ELR (cell line): ENCODE measurements at regions not wholly inside any gene's neighbourhood (a gene's known extent, or its start where the extent isn't known, plus 50 kb on each side); places are given as distances from the start of the nearest gene placed in this dataset.

Experiments used
- DNase-seq: peaks from one replicate; pipeline ENCODE4 v3.0.0-alpha.2; 2015; ENCODE audit warnings: low read depth

- DNase-seq, result no peak
Measured at GRCh38 chr7:84675633-84676034, 481.0 kb upstream of the SEMA3A start.

DNA sequence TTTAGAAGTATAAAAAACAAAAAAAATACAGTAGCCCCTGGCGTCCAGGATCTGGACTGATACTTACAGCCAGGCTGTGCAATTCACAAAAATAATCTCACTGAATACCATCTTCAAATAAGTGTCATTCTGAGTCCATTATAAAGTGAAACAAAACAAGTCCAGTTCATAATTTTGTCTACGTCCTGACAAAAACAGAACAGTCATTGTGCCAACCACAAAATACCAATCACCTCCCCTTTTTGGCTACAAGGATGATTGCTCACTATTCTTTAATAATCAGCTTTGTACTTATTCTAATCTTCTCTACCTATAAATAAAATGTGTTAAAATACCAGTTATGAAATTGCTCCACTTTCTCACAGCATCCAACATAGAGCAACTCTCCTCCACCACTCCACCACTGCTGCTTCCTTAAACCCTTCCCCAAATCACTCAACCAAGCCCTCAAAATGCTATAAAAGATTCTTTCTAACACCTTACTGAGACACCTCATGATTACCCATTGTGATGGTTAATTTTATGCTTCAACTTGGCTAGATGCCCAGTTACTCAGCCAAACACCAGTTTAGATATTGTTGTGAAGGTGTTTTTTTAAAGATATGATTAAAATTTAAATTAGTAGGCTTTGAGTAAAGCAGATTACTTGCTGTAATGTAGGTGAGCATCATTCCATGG lies 479.8 kb upstream of the SEMA3A start:
- peak; percentile 35 for DNase-seq

GRCh38 chr7:84669177-84669732 lies 474.7 kb upstream of the SEMA3A start:
- DNase-seq, result no peak

DNA sequence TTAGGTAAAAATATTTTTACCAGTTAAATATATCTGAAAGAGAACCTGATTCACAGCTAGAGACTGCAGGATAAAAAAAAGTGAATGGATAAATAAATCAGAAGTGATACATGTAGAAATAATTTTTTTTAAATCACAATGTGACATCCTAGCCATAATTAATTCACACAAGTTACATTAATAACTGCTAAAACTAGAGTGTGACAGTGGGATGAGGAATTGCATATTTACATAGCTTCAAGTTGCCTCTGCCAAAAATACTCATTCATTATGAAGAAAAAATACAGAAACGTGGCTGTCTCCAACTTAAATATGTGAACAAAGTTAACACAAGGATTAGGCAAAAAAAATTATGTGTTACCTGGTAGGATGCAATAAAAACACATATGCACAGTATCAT lies 473.5 kb upstream of the SEMA3A start:
- DNase-seq, result no peak

- no peak for DNase-seq
Measured at GRCh38 chr7:84666651-84667050, 472.1 kb upstream of the SEMA3A start.

- no peak for DNase-seq
Measured at GRCh38 chr7:84665339-84665738, 470.8 kb upstream of the SEMA3A start.

- DNase-seq, result no peak
Measured at GRCh38 chr7:84664626-84665025, 470.0 kb upstream of the SEMA3A start.

DNA sequence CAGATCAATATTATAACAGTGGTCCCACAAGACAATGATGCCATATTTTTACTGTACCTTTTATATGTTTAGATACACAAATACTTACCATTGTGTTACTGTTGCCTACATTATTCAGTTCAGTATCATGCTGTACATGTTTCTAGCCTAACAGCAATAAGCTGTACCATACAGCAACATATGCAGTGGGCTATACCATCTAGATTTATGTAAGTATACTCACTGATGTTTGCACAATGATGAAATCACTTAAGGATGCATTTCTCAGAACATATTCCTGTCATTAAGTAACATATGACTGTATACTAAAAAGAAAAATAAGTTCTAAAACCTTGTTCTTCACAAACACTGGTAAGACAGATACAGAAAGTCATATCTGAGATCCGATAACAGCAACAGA lies 468.6 kb upstream of the SEMA3A start:
- DNase-seq, result peak; percentile 14

- DNase-seq, result no peak
Measured at GRCh38 chr7:84658286-84658685, 463.7 kb upstream of the SEMA3A start.

DNA sequence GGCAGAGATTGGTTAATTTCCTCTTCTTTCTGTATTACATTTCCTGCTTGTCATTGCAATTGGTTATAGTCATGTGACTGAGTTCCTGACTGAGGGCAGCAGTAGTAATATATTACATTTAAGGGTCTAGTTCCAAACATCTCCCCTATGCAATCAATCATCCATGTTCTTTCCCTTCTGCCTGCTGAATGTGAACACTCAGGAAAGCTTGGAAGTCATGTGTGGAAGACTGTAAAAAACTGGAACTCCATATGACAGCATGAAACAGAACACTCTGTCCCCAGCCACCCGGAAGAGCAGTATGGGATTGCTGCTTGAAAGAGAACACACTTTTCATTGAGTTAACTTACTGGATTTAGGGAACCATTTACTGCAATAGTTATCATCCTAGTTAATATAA lies 459.7 kb upstream of the SEMA3A start:
- DNase-seq, result no peak

GRCh38 chr7:84651876-84652275 lies 457.3 kb upstream of the SEMA3A start:
- no peak for DNase-seq

GRCh38 chr7:84647797-84648757 lies 453.5 kb upstream of the SEMA3A start:
- peak; percentile 83 for DNase-seq

GRCh38 chr7:84642611-84643010 lies 448.0 kb upstream of the SEMA3A start:
- DNase-seq, result no peak

- DNase-seq, result no peak
Measured at GRCh38 chr7:84640637-84641036, 446.0 kb upstream of the SEMA3A start.

DNA sequence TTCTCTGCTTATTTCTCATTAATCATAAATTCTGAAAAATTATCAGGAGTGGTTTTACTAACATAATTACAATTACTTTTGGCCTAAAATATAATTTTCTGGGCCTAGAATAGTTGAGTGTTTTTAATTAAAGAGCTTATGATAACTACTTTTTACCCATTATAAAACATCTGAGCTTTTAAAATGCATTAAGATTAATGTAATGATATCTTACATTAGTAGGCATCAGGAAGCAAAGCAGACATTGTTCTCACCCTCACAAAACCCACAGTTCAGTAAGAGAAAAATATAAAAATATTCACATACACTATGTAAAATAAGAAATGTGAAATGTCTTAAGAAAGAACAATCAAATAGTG lies 443.7 kb upstream of the SEMA3A start:
- no peak for DNase-seq

- peak; percentile 95 for DNase-seq
Measured at GRCh38 chr7:84637568-84638338, 443.2 kb upstream of the SEMA3A start.

DNA sequence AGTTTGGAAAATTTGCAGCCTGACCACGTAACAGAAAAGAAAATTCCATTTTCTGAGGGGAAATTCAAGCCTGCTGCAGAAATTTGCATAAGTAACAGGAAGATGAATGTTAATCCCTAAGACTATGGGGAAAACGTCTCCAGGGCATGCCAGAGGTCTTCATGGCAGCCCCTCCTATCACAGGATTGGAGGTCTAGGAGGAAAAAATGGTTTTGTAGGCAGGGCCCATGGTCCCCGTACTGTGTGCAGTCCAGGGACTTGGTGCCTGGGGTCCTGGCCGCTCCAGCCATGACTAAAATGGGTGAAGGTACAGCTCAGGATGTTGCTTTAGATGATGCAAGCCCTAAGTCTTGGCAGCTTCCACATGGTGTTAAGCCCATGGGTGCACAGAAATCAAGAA lies 437.3 kb upstream of the SEMA3A start:
- DNase-seq, result no peak

DNA sequence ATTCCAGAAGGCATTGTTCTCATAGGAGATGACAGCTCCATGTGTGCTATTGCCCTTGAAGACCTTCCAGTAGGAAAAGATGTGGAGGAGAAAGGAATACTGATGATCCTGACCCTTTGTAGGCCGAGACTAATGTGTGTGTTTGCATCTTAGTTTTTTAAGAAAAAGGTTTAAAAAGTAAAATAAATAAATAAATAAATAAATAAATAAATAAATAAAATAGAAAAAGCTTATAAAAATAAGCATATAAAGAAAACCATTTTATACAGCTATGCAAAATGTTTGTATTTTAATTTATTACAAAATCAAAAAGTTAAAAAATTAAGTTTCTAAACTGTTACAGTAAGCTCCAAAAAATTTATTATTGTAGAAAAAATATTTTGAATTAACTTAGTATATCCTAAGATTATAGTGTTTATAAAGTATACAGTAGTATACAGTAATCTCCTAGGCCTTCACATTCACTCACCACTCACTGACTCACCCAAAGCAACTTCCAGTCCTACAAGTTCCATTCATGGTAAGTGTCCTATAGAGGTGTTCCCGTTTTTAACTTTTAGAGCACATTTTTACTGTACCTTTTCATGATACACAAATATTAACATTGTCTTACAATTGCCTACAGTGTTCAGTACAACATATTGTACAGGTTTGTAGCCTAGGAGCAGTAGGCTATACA lies 435.2 kb upstream of the SEMA3A start:
- peak; percentile 39 for DNase-seq

DNA sequence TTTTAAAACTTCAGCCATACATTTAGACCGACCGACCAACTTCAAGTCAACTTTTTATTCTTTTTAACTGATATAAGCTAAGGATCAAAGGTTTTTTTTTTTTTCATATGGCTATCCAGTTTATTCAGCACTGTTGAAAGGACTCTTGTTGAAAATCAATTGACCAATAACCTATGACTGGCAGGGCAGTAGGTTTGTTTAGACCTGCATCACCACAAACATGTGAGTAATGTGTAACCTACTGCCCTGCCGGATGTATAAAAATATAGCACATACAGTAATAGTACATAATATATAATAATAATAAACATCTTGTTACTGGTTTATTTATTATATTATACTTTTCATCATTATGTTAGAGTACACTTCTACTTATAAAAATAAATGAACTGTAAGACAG lies 434.6 kb upstream of the SEMA3A start:
- DNase-seq, result peak; percentile 52

DNA sequence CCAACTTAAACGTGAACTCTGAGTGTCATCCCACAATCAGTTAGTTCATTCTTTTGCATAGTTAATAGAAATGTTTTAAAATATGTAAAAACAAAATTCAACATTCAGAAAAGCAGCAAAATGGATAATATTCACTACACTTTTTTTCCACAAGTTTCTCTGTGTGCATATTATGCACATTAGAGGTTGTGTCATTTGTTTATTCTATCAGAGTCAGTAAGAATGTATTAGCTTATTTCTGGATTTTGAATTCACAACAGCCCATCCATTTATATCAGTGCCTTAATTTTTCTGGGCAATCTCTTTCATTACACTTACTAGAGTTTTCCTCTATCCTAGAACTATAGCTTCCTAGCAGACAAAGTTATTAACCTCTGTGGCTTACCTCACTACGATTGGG lies 432.7 kb upstream of the SEMA3A start:
- DNase-seq, result no peak

GRCh38 chr7:84624927-84625326 lies 430.3 kb upstream of the SEMA3A start:
- DNase-seq, result peak; percentile 9

DNA sequence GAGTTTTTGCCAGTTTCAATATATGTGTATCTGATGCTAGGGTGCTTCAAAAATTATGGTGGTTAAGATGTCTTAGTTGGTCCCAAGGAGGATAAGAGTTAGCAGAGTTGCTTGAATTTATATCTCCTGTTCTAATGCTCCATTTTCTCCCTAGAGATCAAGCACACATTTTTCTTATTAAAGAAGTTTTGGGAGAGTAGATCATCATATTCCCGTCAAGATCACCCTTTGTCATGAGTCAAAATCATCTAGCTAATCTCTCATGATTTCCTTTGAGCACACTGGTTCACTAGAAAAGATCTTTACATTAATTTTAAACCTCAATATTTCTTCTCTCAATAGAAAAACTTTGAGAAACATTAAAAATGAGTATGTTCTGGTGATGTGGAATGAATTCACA lies 429.9 kb upstream of the SEMA3A start:
- DNase-seq, result no peak
